GM12891 (cell line): ENCODE measurements at regions not wholly inside any gene's neighbourhood (a gene's known extent, or its start where the extent isn't known, plus 50 kb on each side); places are given as distances from the start of the nearest gene placed in this dataset.
A peak's percentile ranks its signal among the peaks of the same experiment; 100 is the strongest.

Experiments
- DNase-seq: peaks from one replicate; pipeline ENCODE4 v3.0.0; 2011; ENCODE audit warnings: low spot score; ENCODE audit not compliant: insufficient read length
- FAIRE-seq: peaks from 2 replicates; lab custom pipeline; 2011; peaks lifted over from hg19 to GRCh38; lab: Jason Lieb, UNC
- PAX5 ChIP-seq: IDR thresholded peaks from 2 replicates; pipeline ENCODE4 v1.6.1; 2011; ENCODE audit warnings: low read length, moderate library complexity, mild to moderate bottlenecking; ENCODE audit not compliant: insufficient read depth, severe bottlenecking
- POLR2A ChIP-seq: IDR thresholded peaks from 2 replicates; pipeline ENCODE4 v1.6.1; 2011; ENCODE audit warnings: low read depth, low read length, control low read depth
- POLR2AphosphoS5 ChIP-seq: IDR thresholded peaks from 2 replicates; pipeline ENCODE4 v1.6.1; 2011; ENCODE audit warnings: low read depth, low read length, control low read depth
- POU2F2 ChIP-seq: IDR thresholded peaks from 2 replicates; pipeline ENCODE4 v1.6.1; 2011; ENCODE audit warnings: low read depth, mild to moderate bottlenecking, control low read depth, low read length, moderate library complexity
- SPI1 ChIP-seq: IDR thresholded peaks from 2 replicates; pipeline ENCODE4 v1.6.1; 2011; ENCODE audit warnings: low read depth, low read length, control low read depth
- TAF1 ChIP-seq: IDR thresholded peaks from 2 replicates; pipeline ENCODE4 v1.6.1; 2011; ENCODE audit warnings: low read depth, low read length, control low read depth

GRCh38 chrX:872090-872489 lies 241.5 kb downstream of the SHOX start:
- DNase-seq, result no peak
- FAIRE-seq, result peak; percentile 9
- no peak for TF ChIP-seq POU2F2
- no peak for TF ChIP-seq POLR2AphosphoS5

GRCh38 chrX:871626-872025 lies 241.0 kb downstream of the SHOX start:
- FAIRE-seq (no peak), DNase-seq (no peak)
- no peak for TF ChIP-seq TAF1
- TF ChIP-seq POLR2AphosphoS5, result no peak

- FAIRE-seq, result no peak
- no peak for DNase-seq
- TF ChIP-seq POU2F2 (no peak), SPI1 (no peak), PAX5 (no peak), TAF1 (no peak), POLR2AphosphoS5 (no peak), POLR2A (no peak)
Observed at GRCh38 chrX:867966-868647, 237.5 kb downstream of the SHOX start.

GRCh38 chrX:867502-867901 lies 236.9 kb downstream of the SHOX start:
- DNase-seq (no peak), FAIRE-seq (no peak)
- TF ChIP-seq SPI1, result no peak
- no peak for TF ChIP-seq POU2F2
- no peak for TF ChIP-seq POLR2A
- TF ChIP-seq PAX5, result no peak
- TF ChIP-seq TAF1, result no peak
- TF ChIP-seq POLR2AphosphoS5, result no peak

- DNase-seq (no peak), FAIRE-seq (no peak)
- TF ChIP-seq SPI1 (no peak), POLR2AphosphoS5 (no peak), TAF1 (no peak), POLR2A (no peak), POU2F2 (no peak), PAX5 (no peak)
Observed at GRCh38 chrX:866441-866990, 235.9 kb downstream of the SHOX start.

GRCh38 chrX:865422-865821 lies 234.8 kb downstream of the SHOX start:
- TF ChIP-seq POLR2A (no peak), POU2F2 (no peak), SPI1 (no peak), PAX5 (no peak), TAF1 (no peak)

GRCh38 chrX:861921-862320 lies 231.3 kb downstream of the SHOX start:
- no peak for FAIRE-seq
- TF ChIP-seq POLR2AphosphoS5 (no peak), SPI1 (no peak), POLR2A (no peak), POU2F2 (no peak), TAF1 (no peak), PAX5 (no peak)
- DNase-seq, result no peak

More at GRCh38 chrX:865422-865821, 234.8 kb downstream of the SHOX start:
- no peak for DNase-seq
- no peak for FAIRE-seq

- FAIRE-seq, result no peak
- TF ChIP-seq POLR2AphosphoS5 (no peak), POU2F2 (no peak), POLR2A (no peak), PAX5 (no peak), SPI1 (no peak), TAF1 (no peak)
- no peak for DNase-seq
Observed at GRCh38 chrX:861340-861890, 230.8 kb downstream of the SHOX start.

- no peak for DNase-seq
- TF ChIP-seq PAX5, result no peak
- no peak for TF ChIP-seq SPI1
- TF ChIP-seq POU2F2, result no peak
- TF ChIP-seq POLR2AphosphoS5, result no peak
- no peak for TF ChIP-seq POLR2A
- TF ChIP-seq TAF1, result no peak
- FAIRE-seq, result no peak
Observed at GRCh38 chrX:859329-859728, 228.7 kb downstream of the SHOX start.

GRCh38 chrX:858542-859078 lies 228.0 kb downstream of the SHOX start:
- no peak for DNase-seq
- FAIRE-seq, result no peak
- TF ChIP-seq SPI1, result no peak
- TF ChIP-seq PAX5, result no peak
- no peak for TF ChIP-seq POU2F2
- no peak for TF ChIP-seq TAF1
- TF ChIP-seq POLR2AphosphoS5, result no peak
- no peak for TF ChIP-seq POLR2A
